T-cell (primary cell): ENCODE measurements at regions not wholly inside any gene's neighbourhood (a gene's known extent, or its start where the extent isn't known, plus 50 kb on each side); places are given as distances from the start of the nearest gene placed in this dataset.

ENCODE experiments used
- ATAC-seq, 4 experiments: fragments of 200-7000 bp in 3 of 4; fragments of 150-1000 bp in 1 of 4; cut with Tn5 transposase; replicated peaks in 1 of 4; 1 replicate in 3 of 4; 2 replicates in 1 of 4; pipeline ENCODE4 v1.10.0; 2021; ENCODE audit warnings: moderate library complexity in 3 of 4, mild to moderate bottlenecking in 2 of 4, moderate number of reproducible peaks in 1 of 4
- CTCF ChIA-PET, 2 donors: fragments of 300-600 bp; sonication (Branson Sonifier 250); formaldehyde crosslinking; loops; one replicate each; lab custom pipeline; 2022; ENCODE audit warnings: antibody characterized with exemption in 2 of 2; lab: Charles Lee
- POLR2A ChIA-PET, 2 donors: fragments of 300-600 bp; sonication (Branson Sonifier 250); formaldehyde crosslinking; loops; one replicate each; lab custom pipeline; 2022; ENCODE audit warnings: antibody characterized with exemption in 2 of 2; lab: Charles Lee
- DNase-seq, 35 experiments: peaks; one replicate each; pipeline versions ENCODE4 v3.0.0 to v3.0.0-alpha.2; 2013 to 2023
- H3K27ac ChIP-seq: one replicate; pipeline ENCODE4 v1.5.1; 2013; ENCODE audit warnings: low read length
- H3K27me3 ChIP-seq, 2 experiments: replicated peaks in 1 of 2; 1 replicate in 1 of 2; 2 replicates in 1 of 2; pipeline versions ENCODE4 v1.6.1 to v1.7.0; 2013; ENCODE audit warnings: low read length in 1 of 2, mixed read lengths in 1 of 2; ENCODE audit not compliant: control insufficient read depth in 2 of 2, insufficient read depth in 2 of 2; ENCODE audit errors: extremely low read depth in 1 of 2
- H3K36me3 ChIP-seq, 2 donors: 1 replicate in 1 of 2; 2 replicates in 1 of 2; pipeline versions ENCODE4 v1.6.1 to v1.7.0; 2013; ENCODE audit warnings: low read length in 1 of 2; ENCODE audit not compliant: control insufficient read depth in 2 of 2, insufficient read depth in 1 of 2; ENCODE audit errors: extremely low read depth in 1 of 2
- H3K4me1 ChIP-seq, 2 experiments: 1 replicate in 1 of 2; 2 replicates in 1 of 2; pipeline versions ENCODE4 v1.6.1 to v1.7.0; 2013; ENCODE audit warnings: low read length in 2 of 2, mixed read lengths in 1 of 2; ENCODE audit not compliant: insufficient read depth in 2 of 2, control insufficient read depth in 1 of 2; ENCODE audit errors: extremely low read depth in 1 of 2
- H3K4me3 ChIP-seq, 2 donors: 1 replicate in 1 of 2; 2 replicates in 1 of 2; pipeline versions ENCODE4 v1.5.1 to v1.7.0; 2013; ENCODE audit warnings: mild to moderate bottlenecking in 2 of 2, low read length in 1 of 2, moderate library complexity in 1 of 2; ENCODE audit not compliant: control insufficient read depth in 1 of 2; ENCODE audit errors: extremely low read depth in 1 of 2
- H3K9me3 ChIP-seq: 2 replicates; pipeline ENCODE4 v1.7.0; 2013
- H3K27ac Mint-ChIP-seq, 2 donors: one replicate each; pipeline ENCODE4 v1.8.0; 2020 to 2021; ENCODE audit warnings: mild to moderate bottlenecking in 2 of 2, mixed read lengths in 2 of 2
- H3K27me3 Mint-ChIP-seq, 2 donors: one replicate each; pipeline ENCODE4 v1.8.0; 2021 to 2022; ENCODE audit warnings: mixed read lengths in 2 of 2
- H3K36me3 Mint-ChIP-seq: one replicate; pipeline ENCODE4 v1.8.0; 2021; ENCODE audit warnings: mixed read lengths
- H3K4me1 Mint-ChIP-seq, 3 donors: one replicate each; pipeline ENCODE4 v1.8.0; 2020 to 2022; ENCODE audit warnings: mixed read lengths in 3 of 3, mild to moderate bottlenecking in 1 of 3
- H3K4me3 Mint-ChIP-seq, 3 donors: one replicate each; pipeline ENCODE4 v1.8.0; 2020 to 2022; ENCODE audit warnings: mild to moderate bottlenecking in 3 of 3, mixed read lengths in 3 of 3, moderate library complexity in 3 of 3
- H3K9me3 Mint-ChIP-seq, 3 donors: one replicate each; pipeline ENCODE4 v1.8.0; 2020 to 2022; ENCODE audit warnings: mixed read lengths in 3 of 3
- WGBS: methylation state at CpG from one replicate; pipeline ENCODE4 v1.1.5; 2013; ENCODE audit warnings: missing lambda C conversion rate; ENCODE audit not compliant: insufficient coverage; 5-methylcytosine and 5-hydroxymethylcytosine counted together

DNA sequence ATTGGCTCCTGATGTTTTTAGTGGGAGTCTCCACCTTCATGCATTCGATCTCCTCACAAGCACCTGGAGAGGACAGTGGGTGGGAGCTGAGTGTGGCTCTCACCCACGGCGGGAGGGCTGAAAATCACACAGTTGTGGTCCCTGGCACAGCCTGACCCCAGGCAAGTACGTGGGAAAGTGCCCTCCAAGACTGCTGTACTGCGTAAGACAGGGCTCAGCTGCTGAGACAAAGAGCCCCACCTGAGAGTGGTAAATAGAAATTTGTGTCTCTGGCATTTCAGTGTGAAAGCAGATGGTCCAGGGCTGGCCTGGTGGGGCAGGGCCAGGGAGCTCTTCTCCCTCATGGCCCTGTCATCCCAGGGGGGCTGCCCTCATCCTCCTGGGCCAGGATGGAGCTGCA lies 77.4 kb upstream of the IQSEC1 start:
- ATAC-seq, result no peak
- H3K4me1 ChIP-seq, result peaks cover 0 to 7% of the 10 kb centered on the region in 2 experiments
- no peak overlapping the region for H3K4me3 ChIP-seq
- peaks cover 0 to 14% of the 10 kb centered on the region in 2 experiments for H3K27me3 ChIP-seq
- WGBS, result 88% methylated on average over 4 of the region's 5 CpGs
- Mint-ChIP-seq H3K4me1 (peaks cover 7 to 11% (median 9%) of the 10 kb centered on the region in 3 donors), H3K4me3 (no peak overlapping the region), H3K27ac (no peak overlapping the region), H3K36me3 (no peaks in the 10 kb centered on the region), H3K9me3 (peaks cover 0 to 11% (median 7%) of the 10 kb centered on the region in 3 donors), H3K27me3 (no peaks in the 10 kb centered on the region)
- no peaks in the 10 kb centered on the region for H3K9me3 ChIP-seq
- no peaks in the 10 kb centered on the region for H3K36me3 ChIP-seq
- no peak overlapping the region for H3K27ac ChIP-seq
- CTCF ChIA-PET, result no interaction called here
- POLR2A ChIA-PET, result no interaction called here
- DNase-seq, result no peak

DNA sequence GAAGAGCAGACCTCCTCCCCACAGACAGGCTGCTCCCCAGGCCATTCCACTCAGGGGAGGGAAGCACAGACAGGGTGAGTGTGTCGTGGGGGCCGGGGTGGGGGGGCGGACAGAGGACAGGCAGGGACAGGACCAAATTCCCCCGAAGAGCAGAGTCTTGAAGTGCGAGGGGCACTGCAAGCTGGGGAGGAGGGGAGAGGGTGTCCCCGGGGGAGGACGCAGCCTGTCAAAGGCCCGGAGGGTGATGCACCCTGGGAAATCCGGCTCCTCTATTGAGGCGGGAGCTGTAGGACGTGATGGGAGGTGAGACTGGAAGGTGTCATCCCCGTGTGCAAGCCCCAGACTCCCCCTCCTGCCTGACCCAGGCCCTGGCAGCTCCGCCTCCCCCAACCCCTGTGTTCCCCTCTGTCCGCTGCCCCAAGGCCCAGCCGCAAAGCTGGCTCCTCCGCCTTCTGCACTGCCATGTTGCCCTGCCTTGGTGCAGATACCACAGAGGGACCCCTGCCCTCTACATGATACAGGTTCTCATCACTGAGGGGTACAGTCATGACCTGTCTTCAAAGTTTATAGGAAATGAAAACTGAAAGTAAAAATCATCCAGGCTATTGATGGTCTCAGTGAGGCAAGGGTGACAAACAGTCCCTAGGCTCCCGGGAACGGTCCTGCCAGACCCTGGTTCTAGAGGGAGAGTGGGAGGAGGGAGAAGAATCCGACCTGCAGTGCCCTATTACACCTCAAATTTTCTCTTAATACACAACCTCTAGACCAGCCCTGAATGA lies 76.3 kb upstream of the IQSEC1 start:
- no peaks in the 10 kb centered on the region for H3K9me3 ChIP-seq
- CTCF ChIA-PET, result no interaction called here
- H3K36me3 Mint-ChIP-seq, result no peaks in the 10 kb centered on the region
- POLR2A ChIA-PET, result no interaction called here
- ATAC-seq (peak in 2 of 4 experiments; percentile 35 to 47), DNase-seq (peak in 1 of 35 experiments; percentile 6)
- H3K27me3 Mint-ChIP-seq, result no peaks in the 10 kb centered on the region
- no peak overlapping the region for H3K27ac ChIP-seq
- H3K4me3 Mint-ChIP-seq, result peak overlapping the region; percentile 31 to 73 (median 60)
- H3K27me3 ChIP-seq, result peaks cover 0 to 15% of the 10 kb centered on the region in 2 experiments
- H3K4me1 Mint-ChIP-seq, result peaks cover 7 to 11% (median 9%) of the 10 kb centered on the region in 3 donors
- 95% methylated on average over 9 of the region's 19 CpGs for WGBS
- H3K4me3 ChIP-seq, result peak overlapping the region in 1 of 2 donors; percentile 6
- peak overlapping the region in 1 of 2 donors; percentile 75 for H3K27ac Mint-ChIP-seq
- H3K9me3 Mint-ChIP-seq, result peaks cover 0 to 2% (median under 1%) of the 10 kb centered on the region in 3 donors
- no peaks in the 10 kb centered on the region for H3K36me3 ChIP-seq
- peaks cover 0 to 7% of the 10 kb centered on the region in 2 experiments for H3K4me1 ChIP-seq

DNA sequence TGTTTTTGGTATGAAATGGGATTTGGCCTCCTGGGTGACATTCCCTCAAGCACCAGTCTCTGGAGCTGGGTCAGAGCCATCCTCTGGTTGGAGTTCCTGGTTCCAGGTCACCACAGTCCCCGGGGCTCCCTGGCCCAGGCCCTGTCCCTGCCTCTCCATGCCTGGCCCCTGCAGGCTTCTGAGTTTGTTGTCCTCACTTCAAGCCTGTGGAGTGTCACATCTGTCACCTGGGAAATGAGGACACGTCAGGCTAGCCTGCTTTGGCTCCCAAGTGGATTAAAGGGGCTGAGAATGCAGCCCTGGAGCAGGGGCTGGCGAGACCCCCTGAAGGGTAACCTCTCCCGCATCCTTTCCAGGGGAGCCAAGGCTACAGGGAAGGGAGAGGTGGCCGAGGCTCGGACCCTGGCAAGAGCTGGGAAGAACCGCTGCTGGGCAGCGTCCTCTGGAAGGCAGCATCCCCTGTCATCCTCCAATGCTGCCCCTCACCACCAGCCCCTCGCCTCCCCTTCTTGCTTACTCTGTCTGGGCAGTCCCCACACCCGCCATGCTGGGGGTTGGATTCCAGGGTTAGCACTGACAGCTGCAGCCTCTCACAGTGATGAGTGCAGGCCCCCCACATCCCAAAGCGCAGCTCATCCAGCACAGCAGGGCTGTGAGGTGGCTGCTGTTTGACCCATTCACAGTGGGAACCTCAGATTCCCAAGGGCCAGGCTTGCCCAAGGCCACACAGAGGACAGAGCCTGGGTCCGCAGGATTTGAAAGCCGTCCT lies 75.5 kb upstream of the IQSEC1 start:
- H3K27ac Mint-ChIP-seq, result peak overlapping the region in 1 of 2 donors; percentile 39
- Histone ChIP-seq H3K9me3 (no peaks in the 10 kb centered on the region), H3K36me3 (no peaks in the 10 kb centered on the region), H3K27ac (no peak overlapping the region), H3K4me1 (peaks cover 0 to 7% of the 10 kb centered on the region in 2 experiments), H3K4me3 (no peak overlapping the region), H3K27me3 (peaks cover 0 to 19% of the 10 kb centered on the region in 2 experiments)
- no peaks in the 10 kb centered on the region for H3K9me3 Mint-ChIP-seq
- 90% methylated on average over 7 of the region's 13 CpGs for WGBS
- H3K4me1 Mint-ChIP-seq, result peaks cover 7 to 11% (median 9%) of the 10 kb centered on the region in 3 donors
- POLR2A ChIA-PET, result no interaction called here
- ATAC-seq, result no peak
- CTCF ChIA-PET, result no interaction called here
- no peaks in the 10 kb centered on the region for H3K36me3 Mint-ChIP-seq
- DNase-seq, result no peak
- no peaks in the 10 kb centered on the region for H3K27me3 Mint-ChIP-seq
- peak overlapping the region in 1 of 3 donors; percentile 32 for H3K4me3 Mint-ChIP-seq

DNA sequence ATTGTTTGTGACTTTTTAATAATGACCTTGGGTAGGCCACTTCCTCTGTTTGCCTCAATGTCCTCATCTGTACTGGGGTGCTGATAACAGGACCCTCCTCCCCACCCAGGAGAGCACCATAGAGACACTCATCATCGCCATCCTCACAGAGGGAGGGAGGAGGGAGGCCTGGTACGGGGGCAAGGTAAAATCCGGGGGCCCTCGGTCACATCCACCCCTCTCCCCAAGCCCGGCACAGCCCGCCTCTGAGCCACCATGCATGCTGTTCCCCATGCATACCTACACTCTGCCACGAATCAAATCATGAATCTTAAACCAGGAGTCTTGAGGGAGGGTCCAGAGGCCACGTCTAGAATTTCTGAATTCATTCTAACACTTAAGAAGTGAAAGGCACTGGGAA lies 74.9 kb upstream of the IQSEC1 start:
- Mint-ChIP-seq H3K4me3 (no peak overlapping the region), H3K4me1 (peaks cover 7 to 11% (median 9%) of the 10 kb centered on the region in 3 donors), H3K36me3 (no peaks in the 10 kb centered on the region), H3K27ac (peak overlapping the region in 1 of 2 donors; percentile 53), H3K27me3 (no peaks in the 10 kb centered on the region), H3K9me3 (no peaks in the 10 kb centered on the region)
- DNase-seq (no peak), ATAC-seq (no peak)
- Histone ChIP-seq H3K27me3 (peaks cover 0 to 16% of the 10 kb centered on the region in 2 experiments), H3K27ac (no peak overlapping the region), H3K4me3 (no peak overlapping the region), H3K9me3 (no peaks in the 10 kb centered on the region), H3K4me1 (peaks cover 0 to 7% of the 10 kb centered on the region in 2 experiments), H3K36me3 (no peaks in the 10 kb centered on the region)
- CTCF ChIA-PET, result no interaction called here
- POLR2A ChIA-PET, result no interaction called here
- WGBS, result no CpG with 5 or more reads among the region's 8 CpGs

DNA sequence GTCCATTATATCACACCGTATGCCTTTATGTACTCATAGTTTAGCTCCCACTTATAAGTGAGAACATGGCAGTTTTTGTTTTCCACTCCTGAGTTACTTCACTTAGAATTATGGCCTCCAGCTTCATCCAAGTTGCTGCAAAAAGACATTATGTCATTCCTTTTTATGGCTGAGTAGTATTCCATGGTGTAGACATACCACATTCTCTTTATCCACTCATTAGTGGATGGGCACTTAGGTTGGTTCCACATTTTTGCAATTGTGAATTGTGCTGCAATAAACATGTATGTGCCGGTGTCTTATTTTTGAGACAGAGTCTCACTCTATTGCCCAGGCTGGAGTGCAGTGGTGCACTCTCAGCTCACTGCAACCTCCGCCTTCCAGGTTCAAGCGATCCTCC lies 74.1 kb upstream of the IQSEC1 start:
- Mint-ChIP-seq H3K27ac (no peak overlapping the region), H3K4me3 (no peak overlapping the region), H3K4me1 (peaks cover 7 to 11% (median 9%) of the 10 kb centered on the region in 3 donors), H3K27me3 (peaks cover 2 to 4% of the 10 kb centered on the region in 2 donors), H3K36me3 (no peaks in the 10 kb centered on the region), H3K9me3 (no peaks in the 10 kb centered on the region)
- Histone ChIP-seq H3K9me3 (no peaks in the 10 kb centered on the region), H3K36me3 (no peaks in the 10 kb centered on the region), H3K4me1 (peaks cover 0 to 7% of the 10 kb centered on the region in 2 experiments), H3K27me3 (peaks cover 0 to 19% of the 10 kb centered on the region in 2 experiments), H3K27ac (no peak overlapping the region), H3K4me3 (no peak overlapping the region)
- ChIA-PET CTCF (no interaction called here), POLR2A (no interaction called here)
- ATAC-seq (no peak), DNase-seq (no peak)
- WGBS, result no CpG with 5 or more reads among the region's 4 CpGs

DNA sequence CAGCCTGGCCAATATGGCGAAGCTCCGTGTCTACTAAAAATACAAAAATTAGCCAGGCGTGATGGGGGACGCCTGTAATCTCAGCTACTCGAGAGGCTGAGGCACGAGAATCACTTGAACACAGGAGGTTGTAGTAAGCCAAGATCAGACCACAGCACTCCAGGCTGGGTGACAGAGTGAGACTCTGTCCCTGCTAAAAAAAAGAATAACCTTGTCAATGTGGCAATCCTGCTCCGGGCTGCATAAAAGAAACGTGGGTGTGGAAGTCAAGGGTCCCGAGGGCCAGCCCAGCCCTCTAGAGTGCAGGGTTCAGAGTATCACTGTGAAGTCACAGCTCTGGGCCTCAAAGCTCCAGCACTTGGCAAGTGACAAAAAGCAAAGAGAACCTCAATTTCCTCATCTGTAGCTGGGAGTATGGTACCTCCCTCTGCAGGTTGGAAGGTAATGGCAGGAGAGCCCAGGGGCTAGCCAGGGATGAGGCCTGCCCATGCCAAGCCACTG lies 73.5 kb upstream of the IQSEC1 start:
- DNase-seq (no peak), ATAC-seq (no peak)
- Histone ChIP-seq H3K9me3 (no peaks in the 10 kb centered on the region), H3K4me1 (peaks cover 0 to 7% of the 10 kb centered on the region in 2 experiments), H3K36me3 (no peaks in the 10 kb centered on the region), H3K27ac (no peak overlapping the region), H3K27me3 (peaks cover 0 to 25% of the 10 kb centered on the region in 2 experiments), H3K4me3 (no peak overlapping the region)
- POLR2A ChIA-PET, result no interaction called here
- H3K4me3 Mint-ChIP-seq, result no peak overlapping the region
- no peak overlapping the region for H3K27ac Mint-ChIP-seq
- H3K36me3 Mint-ChIP-seq, result no peaks in the 10 kb centered on the region
- CTCF ChIA-PET, result no interaction called here
- peaks cover 7 to 11% (median 9%) of the 10 kb centered on the region in 3 donors for H3K4me1 Mint-ChIP-seq
- peaks cover 5 to 6% of the 10 kb centered on the region in 2 donors for H3K27me3 Mint-ChIP-seq
- 80% methylated on average over 9 of the region's 9 CpGs for WGBS
- no peaks in the 10 kb centered on the region for H3K9me3 Mint-ChIP-seq
